Activated naive CD4-positive, alpha-beta T cell treated with anti-CD3 and anti-CD28 coated beads, Interleukin-2, amount 50 U/mL, for 16 hours (primary cell): ENCODE measurements at regions not wholly inside any gene's neighbourhood (a gene's known extent, or its start where the extent isn't known, plus 50 kb on each side); places are given as distances from the start of the nearest gene placed in this dataset.
"Not testable (repeated sequence)": the region's sequence is repeated elsewhere in the genome, so short reads cannot be mapped to it uniquely, and the experiment has no call there.

ENCODE experiments used
- DNase-seq: peaks from one replicate; pipeline ENCODE4 v3.0.0-alpha.2; 2020

DNA sequence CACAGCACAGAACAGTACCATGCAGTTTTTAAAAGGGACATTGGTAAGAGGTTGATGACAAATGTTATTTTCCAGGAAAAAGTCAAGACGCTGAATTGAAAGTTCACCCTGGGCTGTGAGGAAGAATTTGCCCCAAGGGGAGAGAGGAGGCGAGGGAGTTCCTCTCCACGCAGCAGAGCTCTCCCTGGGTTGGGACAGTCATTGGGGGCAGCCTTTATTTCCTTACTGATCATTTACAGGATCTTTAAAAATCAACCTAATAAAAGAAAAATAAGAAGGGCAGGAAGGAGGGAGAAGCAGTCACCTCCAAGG lies 49.9 kb upstream of the WNT7B start:
- DNase-seq: no peak

- DNase-seq: no peak
Measured at GRCh38 chr22:46027211-46028105, 50.5 kb upstream of the WNT7B start.

- DNase-seq: no peak
Measured at GRCh38 chr22:46028106-46028991, 51.4 kb upstream of the WNT7B start.

GRCh38 chr22:46029036-46029435 lies 52.1 kb upstream of the WNT7B start:
- no peak for DNase-seq

DNA sequence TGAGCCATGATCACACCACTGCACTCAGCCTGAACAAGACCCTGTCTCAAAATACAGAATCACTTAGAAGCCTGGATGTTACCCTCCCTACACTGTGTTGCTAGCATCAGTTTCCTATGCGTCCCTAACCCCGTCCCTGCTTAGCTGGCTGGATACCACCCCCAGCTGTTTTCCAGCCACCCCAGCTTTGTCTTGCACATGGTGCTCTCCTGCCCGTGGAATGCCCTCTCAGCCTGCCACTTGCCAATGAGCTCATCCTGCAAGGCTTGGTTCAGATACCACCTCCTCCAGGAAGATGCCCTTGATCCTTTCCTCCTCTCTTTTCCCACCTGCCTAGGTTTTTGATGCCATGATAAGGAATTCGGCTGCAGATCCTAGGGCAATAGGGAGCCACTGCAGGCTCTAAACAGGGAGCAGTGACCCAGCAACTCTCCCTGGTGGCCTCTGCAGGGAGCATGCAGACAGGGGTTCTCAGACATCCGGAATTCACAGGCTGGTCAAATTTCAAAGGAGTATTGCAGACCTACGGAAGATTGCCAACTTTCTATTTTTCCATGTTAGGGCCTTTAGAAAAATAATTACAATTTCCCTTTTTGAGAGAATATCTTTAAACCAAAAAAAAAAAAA lies 52.7 kb upstream of the WNT7B start:
- DNase-seq: no peak

DNA sequence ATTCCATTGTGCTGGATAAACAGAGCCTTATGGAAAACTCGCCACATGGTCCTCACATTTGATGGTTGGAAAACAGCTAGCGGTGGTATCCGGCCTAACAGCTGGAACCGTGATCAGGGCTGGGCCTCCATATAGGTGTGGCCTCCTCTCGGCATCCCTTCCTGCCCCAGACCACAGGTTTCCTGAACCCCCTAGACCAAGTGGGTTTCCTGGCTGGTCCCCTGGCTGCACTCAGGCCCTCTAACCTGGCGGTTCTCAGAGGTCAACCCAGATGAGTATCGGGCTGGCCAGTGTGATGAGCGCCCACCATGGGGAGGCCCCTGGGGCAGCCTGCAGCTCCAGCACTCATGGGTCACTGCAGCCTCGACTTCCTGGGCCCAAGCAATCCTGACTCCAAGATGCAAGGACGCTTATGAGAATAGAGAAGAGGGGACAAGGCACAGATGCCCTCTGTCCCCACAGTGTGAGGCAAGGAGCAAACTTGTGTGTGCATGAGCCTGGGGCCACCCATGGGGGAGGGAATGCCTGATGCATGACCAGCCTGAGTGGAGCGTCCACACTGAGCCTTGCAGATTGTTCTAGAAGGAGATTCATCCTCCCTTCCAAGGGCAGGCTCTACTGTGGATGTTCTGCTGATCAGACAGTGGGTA lies 53.4 kb upstream of the WNT7B start:
- DNase-seq: no peak

GRCh38 chr22:46031066-46031465 lies 54.1 kb upstream of the WNT7B start:
- DNase-seq: no peak

DNA sequence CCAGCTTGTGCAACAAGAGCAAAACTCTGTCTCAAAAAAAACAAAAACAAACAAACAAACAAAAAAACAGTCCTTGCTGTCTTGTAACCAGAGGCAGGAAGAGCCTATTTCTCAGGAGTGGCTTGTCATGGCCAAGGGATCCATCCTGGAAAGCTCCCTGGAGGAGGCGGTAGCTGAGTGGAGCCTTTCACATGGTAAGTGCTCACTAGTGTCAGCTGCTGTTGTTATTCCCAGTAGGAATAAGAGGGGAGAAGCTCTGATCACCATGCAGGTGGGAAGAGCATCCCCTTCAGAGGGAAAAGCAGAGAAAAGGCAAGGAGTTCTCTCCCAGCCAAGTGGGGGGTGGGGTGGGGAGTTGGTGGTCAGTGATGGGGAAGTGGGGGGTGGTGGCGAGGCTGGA lies 54.6 kb upstream of the WNT7B start:
- no peak for DNase-seq

DNA sequence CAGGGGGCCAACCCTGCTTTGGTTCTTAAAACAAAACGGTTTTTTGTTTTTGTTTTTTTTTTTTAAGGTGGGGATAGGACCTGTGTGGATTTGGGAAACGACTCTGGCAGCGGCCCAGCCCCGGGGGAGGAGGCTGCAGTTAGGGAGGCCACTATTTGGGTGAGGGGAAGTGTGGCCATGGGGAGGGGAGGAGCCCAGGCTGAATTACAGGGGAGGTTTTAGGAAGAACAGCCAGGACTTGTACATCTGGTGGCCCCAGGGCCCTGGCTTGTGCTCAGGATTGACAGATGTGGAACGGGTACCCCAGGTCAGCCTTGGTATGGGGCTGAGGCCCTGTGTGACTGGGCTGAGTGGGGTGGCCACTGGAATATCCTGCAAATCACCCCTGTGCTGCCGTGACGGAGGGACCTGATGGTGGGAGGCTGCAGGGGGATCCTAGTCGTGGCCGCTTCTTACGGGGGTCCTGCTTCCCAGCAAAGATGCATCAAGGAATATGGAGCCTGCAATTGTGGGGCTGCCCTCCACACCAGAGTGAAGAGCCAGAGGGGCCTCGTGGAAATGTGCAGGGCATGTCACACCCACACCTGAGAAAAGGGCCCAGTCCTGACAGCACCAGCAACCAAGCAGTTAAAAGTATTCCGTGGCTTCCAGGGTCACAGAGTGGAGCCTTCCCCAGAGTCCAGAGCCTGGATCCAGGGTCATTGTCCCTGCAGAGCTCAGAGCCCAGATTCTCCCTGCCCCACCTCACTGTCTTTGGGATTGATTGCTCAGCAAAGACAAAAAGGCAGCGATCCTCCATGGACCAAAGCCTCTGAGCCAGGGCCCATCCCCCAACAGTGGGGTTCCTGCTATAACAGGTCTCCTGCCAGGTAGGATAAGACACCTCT lies 55.2 kb upstream of the WNT7B start:
- DNase-seq: no peak

DNA sequence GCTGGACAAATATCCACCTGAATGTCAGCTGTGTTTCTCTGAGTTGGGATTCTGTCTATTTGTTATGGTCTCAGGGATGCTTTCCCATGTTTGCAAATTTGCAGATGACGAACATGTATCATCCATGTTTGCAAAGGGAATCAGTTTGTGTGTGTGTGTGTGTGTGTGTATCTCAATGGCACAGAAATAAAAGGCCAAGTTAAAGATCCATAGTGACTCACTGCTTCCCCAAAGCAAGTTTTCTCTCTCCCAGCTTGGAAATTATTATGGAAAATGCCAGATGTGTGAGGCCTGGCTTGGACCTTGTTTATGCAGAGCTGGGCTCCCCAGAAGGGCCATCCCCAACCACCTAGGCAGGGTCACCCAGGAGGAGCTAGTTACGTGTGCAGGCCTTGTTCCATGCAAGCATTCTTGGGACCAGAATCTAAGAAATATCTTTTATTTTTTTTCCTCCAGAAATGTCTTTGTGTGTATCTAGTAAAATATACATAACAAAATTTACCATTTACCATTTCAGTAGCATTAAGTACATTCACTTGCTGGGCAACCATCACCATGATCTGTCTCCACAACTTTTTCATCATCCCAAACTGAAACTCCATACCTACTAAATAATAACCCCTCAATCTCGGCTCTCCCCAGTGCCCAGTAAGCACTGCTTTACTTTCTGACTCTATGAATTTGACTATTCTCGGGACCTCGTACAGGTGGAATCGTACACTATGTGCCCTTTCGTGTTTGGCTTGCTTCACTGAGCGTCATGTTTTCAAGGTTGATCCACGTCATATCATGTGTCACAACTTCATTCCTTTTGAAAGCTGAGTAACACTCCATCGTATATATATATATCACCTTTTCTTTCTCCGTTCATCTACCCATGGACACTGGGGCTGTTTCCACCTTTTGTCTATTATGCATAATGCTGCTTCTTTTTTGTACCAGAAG lies 56.6 kb upstream of the WNT7B start:
- DNase-seq: no peak

- not testable (repeated sequence) for DNase-seq
Measured at GRCh38 chr22:46034480-46034879, 57.5 kb upstream of the WNT7B start.

DNA sequence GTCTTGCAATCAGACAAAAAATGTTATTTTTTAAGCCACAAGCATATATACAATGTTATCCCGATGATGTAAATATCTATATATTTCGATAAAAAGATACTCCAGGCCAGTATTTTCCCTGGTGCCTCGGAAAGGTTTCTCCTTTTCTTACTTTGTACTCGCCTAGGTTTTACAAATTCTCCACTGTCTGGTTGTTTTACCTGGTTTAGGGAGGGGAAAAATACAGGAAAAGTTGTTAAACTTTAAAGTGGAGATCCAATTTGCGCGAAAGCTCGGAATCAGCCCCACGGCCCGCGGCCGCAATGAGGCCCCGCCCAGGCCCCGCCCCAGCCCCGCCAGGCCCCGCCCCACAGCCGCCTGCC lies 58.4 kb upstream of the WNT7B start:
- no peak for DNase-seq

DNA sequence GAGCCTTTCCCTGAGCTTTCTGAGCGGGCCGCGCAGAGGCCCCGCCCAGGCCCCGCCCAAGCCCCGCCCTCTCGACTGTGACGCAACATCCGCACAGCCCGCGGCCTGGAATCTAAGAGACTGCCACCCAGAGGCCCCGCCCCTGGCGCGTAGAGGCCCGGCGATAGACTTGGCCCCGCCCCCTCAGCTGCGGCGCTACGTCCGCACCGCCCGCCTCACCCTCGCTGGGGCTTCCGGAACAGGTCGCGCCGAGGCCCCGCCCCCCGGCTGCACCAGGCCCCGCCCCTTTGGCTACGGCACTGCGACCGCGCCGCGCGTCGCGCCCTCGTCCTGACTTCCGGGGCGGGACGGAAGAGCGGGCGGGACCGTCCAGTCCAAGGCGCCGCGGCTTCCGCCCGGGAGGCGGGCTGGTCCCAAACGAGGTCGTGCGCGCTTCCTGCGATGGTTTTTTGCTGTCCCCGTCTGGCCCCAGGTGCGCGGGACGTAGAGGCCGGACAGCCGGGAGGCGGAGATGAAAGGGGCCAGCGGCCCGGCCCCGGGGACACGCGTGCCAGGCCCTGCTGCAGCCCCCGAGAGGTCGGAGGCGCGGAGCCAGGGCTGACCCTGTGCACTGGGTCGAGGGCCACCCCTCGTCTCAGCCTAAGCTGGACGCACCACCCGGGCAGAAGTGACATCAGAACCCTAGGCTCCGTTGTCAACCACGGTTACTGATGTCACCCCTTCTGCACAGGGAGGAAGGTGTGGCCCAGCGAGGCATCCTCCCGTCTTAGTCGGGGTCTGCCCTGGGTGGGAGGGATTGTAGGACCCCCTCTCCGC lies 59.0 kb upstream of the WNT7B start:
- DNase-seq: peak; percentile 100

- DNase-seq: peak; percentile 56
Measured at GRCh38 chr22:46036558-46037408, 59.8 kb upstream of the WNT7B start.

- no peak for DNase-seq
Measured at GRCh38 chr22:46038174-46038487, 61.2 kb upstream of the WNT7B start.

GRCh38 chr22:46038516-46039430 lies 61.8 kb upstream of the WNT7B start:
- no peak for DNase-seq

DNA sequence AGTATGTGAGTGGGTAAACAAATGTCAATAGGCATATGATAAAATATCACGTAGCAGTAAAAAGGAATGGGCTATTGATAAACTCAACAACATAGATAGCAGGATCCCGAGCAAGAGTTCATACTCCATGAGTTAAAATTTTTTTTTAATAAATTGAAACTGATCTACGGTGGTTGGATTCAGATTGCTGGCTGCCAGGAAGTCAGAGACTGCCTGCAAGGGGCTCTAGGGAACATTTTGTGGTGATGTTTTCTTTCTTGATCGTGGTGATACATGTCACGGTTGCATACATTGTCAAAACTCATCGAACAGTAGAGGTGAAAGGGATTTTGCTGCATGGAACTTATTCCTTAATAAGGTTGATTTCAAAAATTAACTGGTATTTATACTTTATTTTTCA lies 62.6 kb upstream of the WNT7B start:
- DNase-seq: no peak
